ENCODE measurements at regions not wholly inside any gene's neighbourhood (a gene's known extent, or its start where the extent isn't known, plus 50 kb on each side); places are given as distances from the start of the nearest gene placed in this dataset.
"Not testable (repeated sequence)": the region's sequence is repeated elsewhere in the genome, so short reads cannot be mapped to it uniquely, and the experiment has no call there.

DNA sequence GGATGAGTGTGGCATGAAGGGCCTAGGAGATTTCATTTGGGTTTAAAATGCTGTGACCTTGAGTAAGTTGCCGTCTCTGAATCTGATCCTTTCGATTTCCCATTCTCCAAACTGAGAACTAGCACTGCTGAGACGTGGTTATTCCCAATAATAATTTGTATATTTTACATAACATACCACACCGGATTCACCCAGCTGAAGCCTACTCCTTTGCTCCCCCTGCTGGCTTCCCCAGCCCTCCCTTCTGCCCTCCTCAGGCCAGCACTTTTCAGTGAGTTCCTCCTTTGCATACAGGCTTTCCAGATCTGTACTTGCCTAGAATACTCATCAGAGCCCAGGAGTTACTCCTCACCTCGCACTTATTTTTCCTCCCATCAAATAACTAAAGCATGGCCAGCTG lies 255.1 kb downstream of the OR4F29 start:
- H3K4me3 ChIP-seq (ENCODE audit: low read depth, low read length); FAIRE-seq; H3K36me3 ChIP-seq (ENCODE audit: control insufficient read depth, insufficient read depth, low read length); DNase-seq (ENCODE audit: low read depth); H3K27me3 ChIP-seq (ENCODE audit: control insufficient read depth, insufficient read depth, low read length): not testable (repeated sequence)

DNA sequence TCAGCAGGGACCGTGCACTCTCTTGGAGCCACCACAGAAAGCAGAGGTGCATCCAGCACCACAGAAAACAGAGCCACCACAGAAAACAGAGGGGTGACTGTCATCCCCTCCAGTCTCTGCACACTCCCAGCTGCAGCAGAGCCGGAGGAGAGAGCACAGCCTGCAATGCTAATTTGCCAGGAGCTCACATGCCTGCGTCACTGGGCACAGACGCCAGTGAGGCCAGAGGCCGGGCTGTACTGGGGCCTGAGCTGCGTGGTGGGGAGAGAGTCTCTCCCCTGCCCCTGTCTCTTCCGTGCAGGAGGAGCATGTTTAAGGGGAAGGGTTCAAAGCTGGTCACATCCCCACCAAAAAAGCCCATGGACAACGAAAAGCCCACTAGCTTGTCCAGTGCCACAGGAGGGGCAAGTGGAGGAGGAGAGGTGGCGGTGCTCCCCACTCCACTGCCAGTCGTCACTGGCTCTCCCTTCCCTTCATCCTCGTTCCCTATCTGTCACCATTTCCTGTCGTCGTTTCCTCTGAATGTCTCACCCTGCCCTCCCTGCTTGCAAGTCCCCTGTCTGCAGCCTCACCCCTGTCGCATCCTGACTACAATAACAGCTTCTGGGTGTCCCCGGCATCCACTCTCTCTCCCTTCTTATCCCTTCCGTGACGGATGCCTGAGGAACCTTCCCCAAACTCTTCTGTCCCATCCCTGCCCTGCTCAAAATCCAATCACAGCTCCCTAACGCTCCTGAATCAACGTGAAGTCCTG lies 260.0 kb downstream of the OR4F29 start:
- not testable (repeated sequence) for H3K27me3 ChIP-seq (ENCODE audit: control insufficient read depth, insufficient read depth, low read length); FAIRE-seq; DNase-seq (ENCODE audit: low read depth); H3K4me3 ChIP-seq (ENCODE audit: low read depth, low read length); H3K36me3 ChIP-seq (ENCODE audit: control insufficient read depth, insufficient read depth, low read length)

DNA sequence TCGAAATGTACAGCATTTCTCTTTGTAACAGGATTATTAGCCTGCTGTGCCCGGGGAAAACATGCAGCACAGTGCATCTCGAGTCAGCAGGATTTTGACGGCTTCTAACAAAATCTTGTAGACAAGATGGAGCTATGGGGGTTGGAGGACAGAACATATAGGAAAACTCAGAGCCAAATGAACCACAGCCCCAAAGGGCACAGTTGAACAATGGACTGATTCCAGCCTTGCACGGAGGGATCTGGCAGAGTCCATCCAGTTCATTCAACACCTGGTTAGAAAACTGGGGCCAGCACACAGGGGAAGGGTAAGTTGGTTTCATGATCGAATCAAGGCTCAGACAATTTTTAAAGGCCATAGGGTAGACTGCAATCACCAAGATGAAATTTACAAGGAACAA lies 260.8 kb downstream of the OR4F29 start:
- H3K36me3 ChIP-seq (ENCODE audit: control insufficient read depth, insufficient read depth, low read length); FAIRE-seq; H3K4me3 ChIP-seq (ENCODE audit: low read depth, low read length); DNase-seq (ENCODE audit: low read depth); H3K27me3 ChIP-seq (ENCODE audit: control insufficient read depth, insufficient read depth, low read length): not testable (repeated sequence)

DNA sequence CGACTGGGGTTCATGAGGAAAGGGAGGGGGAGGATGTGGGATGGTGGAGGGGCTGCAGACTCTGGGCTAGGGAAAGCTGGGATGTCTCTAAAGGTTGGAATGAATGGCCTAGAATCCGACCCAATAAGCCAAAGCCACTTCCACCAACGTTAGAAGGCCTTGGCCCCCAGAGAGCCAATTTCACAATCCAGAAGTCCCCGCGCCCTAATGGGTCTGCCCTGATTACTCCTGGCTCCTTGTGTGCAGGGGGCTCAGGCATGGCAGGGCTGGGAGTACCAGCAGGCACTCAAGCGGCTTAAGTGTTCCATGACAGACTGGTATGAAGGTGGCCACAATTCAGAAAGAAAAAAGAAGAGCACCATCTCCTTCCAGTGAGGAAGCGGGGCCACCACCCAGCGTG lies 261.6 kb downstream of the OR4F29 start:
- not testable (repeated sequence) for DNase-seq (ENCODE audit: low read depth); H3K36me3 ChIP-seq (ENCODE audit: control insufficient read depth, insufficient read depth, low read length); FAIRE-seq; H3K27me3 ChIP-seq (ENCODE audit: control insufficient read depth, insufficient read depth, low read length); H3K4me3 ChIP-seq (ENCODE audit: low read depth, low read length)

DNA sequence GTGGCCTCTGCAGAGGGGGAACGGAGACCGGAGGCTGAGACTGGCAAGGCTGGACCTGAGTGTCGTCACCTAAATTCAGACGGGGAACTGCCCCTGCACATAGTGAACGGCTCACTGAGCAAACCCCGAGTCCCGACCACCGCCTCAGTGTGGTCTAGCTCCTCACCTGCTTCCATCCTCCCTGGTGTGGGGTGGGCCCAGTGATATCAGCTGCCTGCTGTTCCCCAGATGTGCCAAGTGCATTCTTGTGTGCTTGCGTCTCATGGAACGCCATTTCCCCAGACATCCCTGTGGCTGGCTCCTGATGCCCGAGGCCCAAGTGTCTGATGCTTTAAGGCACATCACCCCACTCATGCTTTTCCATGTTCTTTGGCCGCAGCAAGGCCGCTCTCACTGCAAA lies 262.2 kb downstream of the OR4F29 start:
- not testable (repeated sequence) for FAIRE-seq; H3K27me3 ChIP-seq (ENCODE audit: control insufficient read depth, insufficient read depth, low read length); H3K36me3 ChIP-seq (ENCODE audit: control insufficient read depth, insufficient read depth, low read length); DNase-seq (ENCODE audit: low read depth); H3K4me3 ChIP-seq (ENCODE audit: low read depth, low read length)

DNA sequence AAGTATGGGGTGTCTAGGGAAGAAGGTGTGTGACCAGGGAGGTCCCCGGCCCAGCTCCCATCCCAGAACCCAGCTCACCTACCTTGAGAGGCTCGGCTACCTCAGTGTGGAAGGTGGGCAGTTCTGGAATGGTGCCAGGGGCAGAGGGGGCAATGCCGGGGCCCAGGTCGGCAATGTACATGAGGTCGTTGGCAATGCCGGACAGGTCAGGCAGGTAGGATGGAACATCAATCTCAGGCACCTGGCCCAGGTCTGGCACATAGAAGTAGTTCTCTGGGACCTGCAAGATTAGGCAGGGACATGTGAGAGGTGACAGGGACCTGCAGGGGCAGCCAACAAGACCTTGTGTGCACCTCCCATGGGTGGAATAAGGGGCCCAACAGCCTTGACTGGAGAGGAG lies 264.2 kb downstream of the OR4F29 start:
- FAIRE-seq; H3K27me3 ChIP-seq (ENCODE audit: control insufficient read depth, insufficient read depth, low read length); H3K4me3 ChIP-seq (ENCODE audit: low read depth, low read length); H3K36me3 ChIP-seq (ENCODE audit: control insufficient read depth, insufficient read depth, low read length); DNase-seq (ENCODE audit: low read depth): not testable (repeated sequence)

DNA sequence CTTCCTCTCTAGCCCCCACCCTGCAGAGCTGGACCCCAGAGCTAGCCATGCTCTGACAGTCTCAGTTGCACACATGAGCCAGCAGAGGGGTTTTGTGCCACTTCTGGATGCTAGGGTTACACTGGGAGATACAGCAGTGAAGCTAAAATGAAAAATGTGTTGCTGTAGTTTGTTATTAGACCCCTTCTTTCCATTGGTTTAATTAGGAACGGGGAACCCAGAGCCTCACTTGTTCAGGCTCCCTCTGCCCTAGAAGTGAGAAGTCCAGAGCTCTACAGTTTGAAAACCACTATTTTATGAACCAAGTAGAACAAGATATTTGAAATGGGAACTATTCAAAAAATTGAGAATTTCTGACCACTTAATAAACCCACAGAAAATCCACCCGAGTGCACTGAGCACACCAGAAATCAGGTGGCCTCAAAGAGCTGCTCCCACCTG lies 264.8 kb downstream of the OR4F29 start:
- not testable (repeated sequence) for H3K36me3 ChIP-seq (ENCODE audit: control insufficient read depth, insufficient read depth, low read length); FAIRE-seq; H3K4me3 ChIP-seq (ENCODE audit: low read depth, low read length); DNase-seq (ENCODE audit: low read depth); H3K27me3 ChIP-seq (ENCODE audit: control insufficient read depth, insufficient read depth, low read length)

DNA sequence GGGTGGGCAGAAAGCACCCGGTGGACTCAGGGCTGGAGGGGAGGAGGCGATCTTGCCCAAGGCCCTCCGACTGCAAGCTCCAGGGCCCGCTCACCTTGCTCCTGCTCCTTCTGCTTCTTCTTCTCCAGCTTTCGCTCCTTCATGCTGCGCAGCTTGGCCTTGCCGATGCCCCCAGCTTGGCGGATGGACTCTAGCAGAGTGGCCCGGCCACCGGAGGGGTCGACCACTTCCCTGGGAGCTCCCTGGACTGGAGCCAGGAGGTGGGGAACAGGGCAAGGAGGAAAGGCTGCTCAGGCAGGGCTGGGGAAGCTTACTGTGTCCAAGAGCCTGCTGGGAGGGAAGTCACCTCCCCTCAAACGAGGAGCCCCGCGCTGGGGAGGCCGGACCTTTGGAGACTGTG lies 265.3 kb downstream of the OR4F29 start:
- H3K36me3 ChIP-seq (ENCODE audit: control insufficient read depth, insufficient read depth, low read length); FAIRE-seq; H3K27me3 ChIP-seq (ENCODE audit: control insufficient read depth, insufficient read depth, low read length); H3K4me3 ChIP-seq (ENCODE audit: low read depth, low read length); DNase-seq (ENCODE audit: low read depth): not testable (repeated sequence)

DNA sequence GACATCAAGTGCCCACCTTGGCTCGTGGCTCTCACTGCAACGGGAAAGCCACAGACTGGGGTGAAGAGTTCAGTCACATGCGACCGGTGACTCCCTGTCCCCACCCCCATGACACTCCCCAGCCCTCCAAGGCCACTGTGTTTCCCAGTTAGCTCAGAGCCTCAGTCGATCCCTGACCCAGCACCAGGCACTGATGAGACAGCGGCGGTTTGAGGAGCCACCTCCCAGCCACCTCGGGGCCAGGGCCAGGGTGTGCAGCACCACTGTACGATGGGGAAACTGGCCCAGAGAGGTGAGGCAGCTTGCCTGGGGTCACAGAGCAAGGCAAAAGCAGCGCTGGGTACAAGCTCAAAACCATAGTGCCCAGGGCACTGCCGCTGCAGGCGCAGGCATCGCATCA lies 266.0 kb downstream of the OR4F29 start:
- not testable (repeated sequence) for DNase-seq (ENCODE audit: low read depth); H3K4me3 ChIP-seq (ENCODE audit: low read depth, low read length); H3K36me3 ChIP-seq (ENCODE audit: control insufficient read depth, insufficient read depth, low read length); H3K27me3 ChIP-seq (ENCODE audit: control insufficient read depth, insufficient read depth, low read length); FAIRE-seq

DNA sequence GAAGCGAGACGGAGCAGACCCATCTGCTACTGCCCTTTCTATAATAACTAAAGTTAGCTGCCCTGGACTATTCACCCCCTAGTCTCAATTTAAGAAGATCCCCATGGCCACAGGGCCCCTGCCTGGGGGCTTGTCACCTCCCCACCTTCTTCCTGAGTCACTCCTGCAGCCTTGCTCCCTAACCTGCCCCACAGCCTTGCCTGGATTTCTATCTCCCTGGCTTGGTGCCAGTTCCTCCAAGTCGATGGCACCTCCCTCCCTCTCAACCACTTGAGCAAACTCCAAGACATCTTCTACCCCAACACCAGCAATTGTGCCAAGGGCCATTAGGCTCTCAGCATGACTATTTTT lies 267.2 kb downstream of the OR4F29 start:
- H3K36me3 ChIP-seq (ENCODE audit: control insufficient read depth, insufficient read depth, low read length); DNase-seq (ENCODE audit: low read depth): not testable (repeated sequence)

DNA sequence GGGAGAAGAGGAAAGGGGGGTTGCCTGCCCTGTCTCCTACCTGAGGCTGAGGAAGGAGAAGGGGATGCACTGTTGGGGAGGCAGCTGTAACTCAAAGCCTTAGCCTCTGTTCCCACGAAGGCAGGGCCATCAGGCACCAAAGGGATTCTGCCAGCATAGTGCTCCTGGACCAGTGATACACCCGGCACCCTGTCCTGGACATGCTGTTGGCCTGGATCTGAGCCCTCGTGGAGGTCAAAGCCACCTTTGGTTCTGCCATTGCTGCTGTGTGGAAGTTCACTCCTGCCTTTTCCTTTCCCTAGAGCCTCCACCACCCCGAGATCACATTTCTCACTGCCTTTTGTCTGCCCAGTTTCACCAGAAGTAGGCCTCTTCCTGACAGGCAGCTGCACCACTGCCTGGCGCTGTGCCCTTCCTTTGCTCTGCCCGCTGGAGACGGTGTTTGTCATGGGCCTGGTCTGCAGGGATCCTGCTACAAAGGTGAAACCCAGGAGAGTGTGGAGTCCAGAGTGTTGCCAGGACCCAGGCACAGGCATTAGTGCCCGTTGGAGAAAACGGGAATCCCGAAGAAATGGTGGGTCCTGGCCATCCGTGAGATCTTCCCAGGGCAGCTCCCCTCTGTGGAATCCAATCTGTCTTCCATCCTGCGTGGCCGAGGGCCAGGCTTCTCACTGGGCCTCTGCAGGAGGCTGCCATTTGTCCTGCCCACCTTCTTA lies 267.7 kb downstream of the OR4F29 start:
- H3K4me3 ChIP-seq (ENCODE audit: low read depth, low read length); DNase-seq (ENCODE audit: low read depth); H3K36me3 ChIP-seq (ENCODE audit: control insufficient read depth, insufficient read depth, low read length); H3K27me3 ChIP-seq (ENCODE audit: control insufficient read depth, insufficient read depth, low read length); FAIRE-seq: not testable (repeated sequence)

More for the DNA sequence above, 267.2 kb downstream of the OR4F29 start:
- H3K4me3 ChIP-seq (ENCODE audit: low read depth, low read length); H3K27me3 ChIP-seq (ENCODE audit: control insufficient read depth, insufficient read depth, low read length); FAIRE-seq: not testable (repeated sequence)

DNA sequence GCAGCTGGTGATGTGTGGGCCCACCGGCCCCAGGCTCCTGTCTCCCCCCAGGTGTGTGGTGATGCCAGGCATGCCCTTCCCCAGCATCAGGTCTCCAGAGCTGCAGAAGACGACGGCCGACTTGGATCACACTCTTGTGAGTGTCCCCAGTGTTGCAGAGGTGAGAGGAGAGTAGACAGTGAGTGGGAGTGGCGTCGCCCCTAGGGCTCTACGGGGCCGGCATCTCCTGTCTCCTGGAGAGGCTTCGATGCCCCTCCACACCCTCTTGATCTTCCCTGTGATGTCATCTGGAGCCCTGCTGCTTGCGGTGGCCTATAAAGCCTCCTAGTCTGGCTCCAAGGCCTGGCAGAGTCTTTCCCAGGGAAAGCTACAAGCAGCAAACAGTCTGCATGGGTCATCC lies 268.4 kb downstream of the OR4F29 start:
- not testable (repeated sequence) for H3K4me3 ChIP-seq (ENCODE audit: low read depth, low read length); DNase-seq (ENCODE audit: low read depth); H3K27me3 ChIP-seq (ENCODE audit: control insufficient read depth, insufficient read depth, low read length); FAIRE-seq; H3K36me3 ChIP-seq (ENCODE audit: control insufficient read depth, insufficient read depth, low read length)

DNA sequence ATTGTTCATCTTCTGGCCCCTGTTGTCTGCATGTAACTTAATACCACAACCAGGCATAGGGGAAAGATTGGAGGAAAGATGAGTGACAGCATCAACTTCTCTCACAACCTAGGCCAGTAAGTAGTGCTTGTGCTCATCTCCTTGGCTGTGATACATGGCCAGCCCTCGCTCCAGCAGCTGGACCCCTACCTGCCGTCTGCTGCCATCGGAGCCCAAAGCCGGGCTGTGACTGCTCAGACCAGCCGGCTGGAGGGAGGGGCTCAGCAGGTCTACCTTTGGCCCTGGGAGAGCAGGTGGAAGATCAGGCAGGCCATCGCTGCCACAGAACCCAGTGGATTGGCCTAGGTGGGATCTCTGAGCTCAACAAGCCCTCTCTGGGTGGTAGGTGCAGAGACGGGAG lies 268.8 kb downstream of the OR4F29 start:
- H3K36me3 ChIP-seq (ENCODE audit: control insufficient read depth, insufficient read depth, low read length); H3K27me3 ChIP-seq (ENCODE audit: control insufficient read depth, insufficient read depth, low read length); FAIRE-seq; DNase-seq (ENCODE audit: low read depth); H3K4me3 ChIP-seq (ENCODE audit: low read depth, low read length): not testable (repeated sequence)

DNA sequence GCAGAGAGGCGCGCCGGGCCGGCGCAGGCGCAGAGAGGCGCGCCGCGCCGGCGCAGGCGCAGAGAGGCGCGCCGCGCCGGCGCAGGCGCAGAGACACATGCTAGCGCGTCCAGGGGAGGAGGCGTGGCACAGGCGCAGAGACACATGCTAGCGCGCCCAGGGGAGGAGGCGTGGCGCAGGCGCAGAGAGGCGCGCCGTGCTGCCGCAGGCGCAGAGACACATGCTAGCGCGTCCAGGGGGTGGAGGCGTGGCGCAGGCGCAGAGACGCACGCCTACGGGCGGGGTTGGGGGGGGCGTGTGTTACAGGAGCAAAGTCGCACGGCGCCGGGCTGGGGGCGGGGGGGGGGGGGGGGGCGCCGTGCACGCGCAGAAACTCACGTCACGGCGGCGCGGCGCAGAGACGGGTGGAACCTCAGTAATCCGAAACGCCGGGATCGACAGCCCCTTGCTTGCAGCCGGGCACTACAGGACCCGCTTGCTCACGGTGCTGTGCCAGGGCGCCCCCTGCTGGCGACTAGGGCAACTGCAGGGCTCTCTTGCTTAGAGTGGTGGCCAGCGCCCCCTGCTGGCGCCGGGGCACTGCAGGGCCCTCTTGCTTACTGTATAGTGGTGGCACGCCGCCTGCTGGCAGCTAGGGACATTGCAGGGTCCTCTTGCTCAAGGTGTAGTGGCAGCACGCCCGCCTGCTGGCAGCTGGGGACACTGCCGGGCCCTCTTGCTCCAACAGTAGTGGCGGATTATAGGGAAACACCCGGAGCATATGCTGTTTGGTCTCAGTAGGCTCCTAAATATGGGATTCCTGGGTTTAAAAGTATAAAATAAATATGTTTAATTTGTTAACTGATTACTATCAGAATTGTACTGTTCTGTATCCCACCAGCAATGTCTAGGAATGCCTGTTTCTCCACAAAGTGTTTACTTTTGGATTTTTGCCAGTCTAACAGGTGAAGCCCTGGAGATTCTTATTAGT lies 269.9 kb downstream of the OR4F29 start:
- peak; percentile 21 for DNase-seq (ENCODE audit: low read depth)
- H3K4me3 ChIP-seq (ENCODE audit: low read depth, low read length); H3K27me3 ChIP-seq (ENCODE audit: control insufficient read depth, insufficient read depth, low read length); H3K36me3 ChIP-seq (ENCODE audit: control insufficient read depth, insufficient read depth, low read length); FAIRE-seq: not testable (repeated sequence)
